ENCODE measurements at regions not wholly inside any gene's neighbourhood (a gene's known extent, or its start where the extent isn't known, plus 50 kb on each side); places are given as distances from the start of the nearest gene placed in this dataset.

DNA sequence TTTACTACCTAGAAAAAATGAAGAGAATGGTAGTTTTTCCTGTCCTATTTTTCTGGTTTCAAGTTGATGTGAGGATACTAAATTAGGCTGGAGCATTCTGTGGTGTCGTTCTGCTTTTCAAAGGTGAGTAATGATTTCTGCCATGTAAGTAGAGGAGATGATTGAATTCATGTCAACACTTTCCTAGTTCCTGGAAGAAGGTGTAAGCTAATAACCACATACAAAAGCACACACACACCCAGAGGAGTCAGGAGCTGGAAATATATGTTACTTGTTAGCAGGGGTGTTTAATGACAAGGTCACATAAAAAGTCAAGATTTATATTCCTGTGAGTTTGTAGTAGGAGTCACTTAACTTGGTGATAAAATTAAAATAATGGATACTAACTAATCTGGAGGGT, 172.1 kb downstream of the TMX3 start:
- no peak for FAIRE-seq
- H3K27me3 ChIP-seq (ENCODE audit: control insufficient read depth, insufficient read depth, low read length): no peaks in the 10 kb centered on the region

DNA sequence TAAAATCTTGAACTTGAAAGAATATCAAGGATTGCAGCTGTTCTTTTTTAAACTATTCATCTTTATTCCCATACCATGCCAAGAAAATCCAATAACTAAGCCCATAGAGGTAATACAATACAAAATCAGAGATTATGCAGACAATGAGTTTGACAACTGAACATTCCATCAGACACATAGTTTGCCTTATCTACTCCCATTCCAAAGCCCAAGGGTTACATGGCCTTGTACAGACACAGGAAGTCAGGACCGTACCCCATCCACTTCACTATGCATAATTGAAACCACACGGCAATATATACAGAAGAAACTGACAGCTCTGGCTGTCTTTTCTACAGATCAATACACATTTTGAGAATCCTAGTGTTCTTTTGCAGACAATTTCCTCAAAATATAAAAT, 181.3 kb downstream of the TMX3 start:
- FAIRE-seq (no peak), DNase-seq (no peak)
- H3K9me3 ChIP-seq (ENCODE audit: control insufficient read depth in 2 of 3, insufficient read depth in 1 of 3, low read length in 3 of 3): no peaks in the 10 kb centered on the region
- H3K36me3 ChIP-seq (ENCODE audit: control insufficient read depth in 2 of 3, insufficient read depth in 3 of 3, low read length in 3 of 3): no peaks in the 10 kb centered on the region
- H3K27ac ChIP-seq (ENCODE audit: low read depth in 2 of 2, low read length in 2 of 2): no peak overlapping the region
- no peaks in the 10 kb centered on the region for H3K27me3 ChIP-seq (ENCODE audit: control insufficient read depth, insufficient read depth, low read length)
- no peak overlapping the region for H3K4me3 ChIP-seq (ENCODE audit: low read length in 3 of 3)
- intact Hi-C loops (cut with DNase I): no loop called here
- no peaks in the 10 kb centered on the region for H3K4me1 ChIP-seq (ENCODE audit: control insufficient read depth in 2 of 3, insufficient read depth in 2 of 3, low read depth in 1 of 3, low read length in 3 of 3)
- H3K9ac ChIP-seq (ENCODE audit: low read length in 3 of 3): no peak overlapping the region
- TF ChIP-seq, protein P1, sequence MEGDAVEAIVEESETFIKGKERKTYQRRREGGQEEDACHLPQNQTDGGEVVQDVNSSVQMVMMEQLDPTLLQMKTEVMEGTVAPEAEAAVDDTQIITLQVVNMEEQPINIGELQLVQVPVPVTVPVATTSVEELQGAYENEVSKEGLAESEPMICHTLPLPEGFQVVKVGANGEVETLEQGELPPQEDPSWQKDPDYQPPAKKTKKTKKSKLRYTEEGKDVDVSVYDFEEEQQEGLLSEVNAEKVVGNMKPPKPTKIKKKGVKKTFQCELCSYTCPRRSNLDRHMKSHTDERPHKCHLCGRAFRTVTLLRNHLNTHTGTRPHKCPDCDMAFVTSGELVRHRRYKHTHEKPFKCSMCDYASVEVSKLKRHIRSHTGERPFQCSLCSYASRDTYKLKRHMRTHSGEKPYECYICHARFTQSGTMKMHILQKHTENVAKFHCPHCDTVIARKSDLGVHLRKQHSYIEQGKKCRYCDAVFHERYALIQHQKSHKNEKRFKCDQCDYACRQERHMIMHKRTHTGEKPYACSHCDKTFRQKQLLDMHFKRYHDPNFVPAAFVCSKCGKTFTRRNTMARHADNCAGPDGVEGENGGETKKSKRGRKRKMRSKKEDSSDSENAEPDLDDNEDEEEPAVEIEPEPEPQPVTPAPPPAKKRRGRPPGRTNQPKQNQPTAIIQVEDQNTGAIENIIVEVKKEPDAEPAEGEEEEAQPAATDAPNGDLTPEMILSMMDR (IDR thresholded peaks at IDR 0.05; ENCODE audit: borderline replicate concordance, extremely low read depth, insufficient read depth): no peak

More for the DNA sequence above, 172.1 kb downstream of the TMX3 start:
- H3K4me3 ChIP-seq (ENCODE audit: low read length in 3 of 3): no peak overlapping the region
- no peak overlapping the region for H3K27ac ChIP-seq (ENCODE audit: low read depth in 2 of 2, low read length in 2 of 2)
- intact Hi-C loops (cut with DNase I): no loop called here
- H3K36me3 ChIP-seq (ENCODE audit: control insufficient read depth in 2 of 3, insufficient read depth in 3 of 3, low read length in 3 of 3): no peaks in the 10 kb centered on the region
- TF ChIP-seq, protein P1 (IDR thresholded peaks at IDR 0.05; ENCODE audit: borderline replicate concordance, extremely low read depth, insufficient read depth): no peak
- DNase-seq: no peak
- no peak overlapping the region for H3K9ac ChIP-seq (ENCODE audit: low read length in 3 of 3)
- H3K4me1 ChIP-seq (ENCODE audit: control insufficient read depth in 2 of 3, insufficient read depth in 2 of 3, low read depth in 1 of 3, low read length in 3 of 3): no peaks in the 10 kb centered on the region
- no peaks in the 10 kb centered on the region for H3K9me3 ChIP-seq (ENCODE audit: control insufficient read depth in 2 of 3, insufficient read depth in 1 of 3, low read length in 3 of 3)

DNA sequence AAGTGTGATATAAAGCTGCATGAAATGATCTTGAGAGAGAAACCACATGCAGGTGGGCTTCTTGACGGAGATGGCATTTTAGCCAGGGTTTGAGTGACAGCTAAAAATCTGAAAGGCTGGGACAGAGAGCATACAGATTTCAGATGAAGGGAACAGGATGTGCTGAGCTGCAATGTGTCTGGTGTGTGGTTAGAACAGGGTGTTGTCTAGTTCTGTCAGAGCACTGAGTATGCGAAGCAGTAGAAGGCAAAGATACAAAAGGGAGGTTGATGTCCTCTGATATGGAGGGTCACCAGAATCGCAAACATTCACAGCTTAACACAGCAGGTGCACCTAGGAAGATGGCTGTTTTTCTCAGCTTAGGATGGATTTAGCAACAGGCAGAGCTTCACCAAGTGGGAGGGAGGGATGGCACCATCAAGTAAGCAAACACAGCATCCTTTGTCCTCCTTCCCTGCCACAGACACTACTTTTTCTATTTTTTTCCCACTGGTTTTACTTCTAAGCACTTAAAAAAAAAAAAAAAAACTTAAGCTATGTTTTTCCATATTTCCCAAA, 182.5 kb downstream of the TMX3 start:
- DNase-seq (no peak), FAIRE-seq (no peak)
- Histone ChIP-seq H3K4me1 (ENCODE audit: control insufficient read depth in 2 of 3, insufficient read depth in 2 of 3, low read depth in 1 of 3, low read length in 3 of 3) (no peaks in the 10 kb centered on the region), H3K27ac (ENCODE audit: low read depth in 2 of 2, low read length in 2 of 2) (no peak overlapping the region), H3K9me3 (ENCODE audit: control insufficient read depth in 2 of 3, insufficient read depth in 1 of 3, low read length in 3 of 3) (no peaks in the 10 kb centered on the region), H3K36me3 (ENCODE audit: control insufficient read depth in 2 of 3, insufficient read depth in 3 of 3, low read length in 3 of 3) (no peaks in the 10 kb centered on the region), H3K9ac (ENCODE audit: low read length in 3 of 3) (no peak overlapping the region), H3K4me3 (ENCODE audit: low read length in 3 of 3) (no peak overlapping the region), H3K27me3 (ENCODE audit: control insufficient read depth, insufficient read depth, low read length) (no peaks in the 10 kb centered on the region)
- intact Hi-C loops (cut with DNase I): no loop called here
- TF ChIP-seq, protein P1 (IDR thresholded peaks at IDR 0.05; ENCODE audit: borderline replicate concordance, extremely low read depth, insufficient read depth): no peak

DNA sequence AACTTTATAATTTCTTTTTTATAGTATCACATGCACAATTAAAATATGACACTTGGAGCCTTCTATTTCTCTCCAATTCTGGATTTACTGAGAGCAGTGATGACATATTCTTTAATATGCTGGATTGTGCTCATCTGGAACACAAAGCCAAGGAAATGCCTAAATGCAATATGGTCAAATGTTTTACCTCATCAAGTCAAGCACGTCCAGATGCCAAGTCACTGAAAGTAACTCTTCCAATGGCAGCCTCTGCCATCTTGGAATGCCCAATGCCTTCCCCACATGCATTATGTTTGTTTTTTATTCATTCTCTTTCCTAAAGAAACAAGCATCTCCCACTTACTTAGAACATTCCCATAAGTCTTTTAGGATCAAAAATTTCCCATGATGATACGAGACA, 189.8 kb downstream of the TMX3 start:
- no peaks in the 10 kb centered on the region for H3K9me3 ChIP-seq (ENCODE audit: control insufficient read depth in 2 of 3, insufficient read depth in 1 of 3, low read length in 3 of 3)
- H3K27me3 ChIP-seq (ENCODE audit: control insufficient read depth, insufficient read depth, low read length): no peaks in the 10 kb centered on the region
- H3K27ac ChIP-seq (ENCODE audit: low read depth in 2 of 2, low read length in 2 of 2): no peak overlapping the region
- DNase-seq (no peak), FAIRE-seq (no peak)
- no peaks in the 10 kb centered on the region for H3K4me1 ChIP-seq (ENCODE audit: control insufficient read depth in 2 of 3, insufficient read depth in 2 of 3, low read depth in 1 of 3, low read length in 3 of 3)
- intact Hi-C loops (cut with DNase I): no loop called here
- TF ChIP-seq, protein P1 (IDR thresholded peaks at IDR 0.05; ENCODE audit: borderline replicate concordance, extremely low read depth, insufficient read depth): no peak
- no peak overlapping the region for H3K9ac ChIP-seq (ENCODE audit: low read length in 3 of 3)
- H3K36me3 ChIP-seq (ENCODE audit: control insufficient read depth in 2 of 3, insufficient read depth in 3 of 3, low read length in 3 of 3): no peaks in the 10 kb centered on the region
- no peak overlapping the region for H3K4me3 ChIP-seq (ENCODE audit: low read length in 3 of 3)
